HCT116 (cell line): ENCODE measurements at regions not wholly inside any gene's neighbourhood (a gene's known extent, or its start where the extent isn't known, plus 50 kb on each side); places are given as distances from the start of the nearest gene placed in this dataset.

Source experiments
- CEBPB ChIP-seq: IDR thresholded peaks from 2 replicates; pipeline ENCODE4 v1.6.1; 2012; ENCODE audit warnings: low read depth
- POLR2A ChIP-seq: IDR thresholded peaks from 2 replicates; pipeline ENCODE4 v1.7.0; 2011; ENCODE audit warnings: borderline replicate concordance; ENCODE audit not compliant: insufficient read depth, insufficient read length; ENCODE audit errors: extremely low read depth
- POLR2AphosphoS5 ChIP-seq: IDR thresholded peaks from 2 replicates; pipeline ENCODE4 v1.6.1; 2011; ENCODE audit warnings: mild to moderate bottlenecking, low read depth, low read length, moderate library complexity
- TCF7L2 ChIP-seq: IDR thresholded peaks from 2 replicates; pipeline ENCODE4 v1.7.0; 2011; ENCODE audit warnings: borderline replicate concordance, inconsistent platforms; ENCODE audit not compliant: insufficient read depth, insufficient read length; ENCODE audit errors: extremely low read depth
- YY1 ChIP-seq: IDR thresholded peaks from 2 replicates; pipeline ENCODE4 v1.6.1; 2011; ENCODE audit warnings: low read length, low read depth, moderate library complexity, mild to moderate bottlenecking; ENCODE audit not compliant: insufficient replicate concordance; ENCODE audit errors: extremely low read depth
- TF ChIP-seq, protein P1 (sequence below): IDR thresholded peaks from 2 replicates; pipeline ENCODE4 v1.6.1; 2012
- TF ChIP-seq, protein P2 (sequence below), 3 experiments: fragments of 200-600 bp in 1 of 3; sonication (generic) in 1 of 3; IDR thresholded peaks in 2 of 3; conservative IDR thresholded peaks in 1 of 3; 2 replicates each; pipeline ENCODE4 v1.5.1; 2012 to 2017; ENCODE audit warnings: low read depth in 2 of 3, low read length in 2 of 3, antibody characterized with exemption in 1 of 3, borderline replicate concordance in 1 of 3, control low read depth in 1 of 3, mild to moderate bottlenecking in 1 of 3, mixed read lengths in 1 of 3, mixed run types in 1 of 3, moderate library complexity in 1 of 3; ENCODE audit not compliant: insufficient read depth in 1 of 3
- TF ChIP-seq, protein P3 (sequence below): IDR thresholded peaks from 2 replicates; pipeline ENCODE4 v1.6.1; 2011; ENCODE audit warnings: mild to moderate bottlenecking, low read length, moderate library complexity; ENCODE audit not compliant: insufficient replicate concordance; ENCODE audit errors: extremely low read depth

DNA sequence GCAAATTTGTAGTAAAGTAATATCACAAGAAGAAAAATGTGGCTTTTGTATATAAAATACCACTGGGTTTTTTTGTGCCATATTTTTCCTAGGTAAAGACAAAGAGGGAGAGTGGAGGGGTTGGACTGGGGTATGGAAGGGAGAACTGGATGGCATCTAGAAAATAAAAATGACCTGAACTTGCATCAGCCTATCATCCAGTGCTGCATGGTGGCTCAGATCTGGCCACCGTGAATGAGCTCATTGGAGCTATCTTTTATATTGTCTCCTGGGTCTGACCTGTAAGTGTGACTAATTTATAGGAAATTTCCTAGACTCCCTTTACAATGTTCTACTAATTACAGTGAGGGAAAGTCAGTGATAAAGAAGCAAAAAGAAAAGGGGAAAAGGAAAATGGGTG lies 369.0 kb downstream of the TMEM182 start:
- TF ChIP-seq CEBPB (no peak), POLR2A (no peak), POLR2AphosphoS5 (no peak), YY1 (no peak), TCF7L2 (no peak)
- TF ChIP-seq, protein P1, sequence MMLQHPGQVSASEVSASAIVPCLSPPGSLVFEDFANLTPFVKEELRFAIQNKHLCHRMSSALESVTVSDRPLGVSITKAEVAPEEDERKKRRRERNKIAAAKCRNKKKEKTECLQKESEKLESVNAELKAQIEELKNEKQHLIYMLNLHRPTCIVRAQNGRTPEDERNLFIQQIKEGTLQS = no peak
- TF ChIP-seq, protein P2, sequence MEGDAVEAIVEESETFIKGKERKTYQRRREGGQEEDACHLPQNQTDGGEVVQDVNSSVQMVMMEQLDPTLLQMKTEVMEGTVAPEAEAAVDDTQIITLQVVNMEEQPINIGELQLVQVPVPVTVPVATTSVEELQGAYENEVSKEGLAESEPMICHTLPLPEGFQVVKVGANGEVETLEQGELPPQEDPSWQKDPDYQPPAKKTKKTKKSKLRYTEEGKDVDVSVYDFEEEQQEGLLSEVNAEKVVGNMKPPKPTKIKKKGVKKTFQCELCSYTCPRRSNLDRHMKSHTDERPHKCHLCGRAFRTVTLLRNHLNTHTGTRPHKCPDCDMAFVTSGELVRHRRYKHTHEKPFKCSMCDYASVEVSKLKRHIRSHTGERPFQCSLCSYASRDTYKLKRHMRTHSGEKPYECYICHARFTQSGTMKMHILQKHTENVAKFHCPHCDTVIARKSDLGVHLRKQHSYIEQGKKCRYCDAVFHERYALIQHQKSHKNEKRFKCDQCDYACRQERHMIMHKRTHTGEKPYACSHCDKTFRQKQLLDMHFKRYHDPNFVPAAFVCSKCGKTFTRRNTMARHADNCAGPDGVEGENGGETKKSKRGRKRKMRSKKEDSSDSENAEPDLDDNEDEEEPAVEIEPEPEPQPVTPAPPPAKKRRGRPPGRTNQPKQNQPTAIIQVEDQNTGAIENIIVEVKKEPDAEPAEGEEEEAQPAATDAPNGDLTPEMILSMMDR (IDR thresholded peaks at IDR 0.05 in 2 of 3, conservative IDR thresholded peaks at IDR 0.05 in 1 of 3; ENCODE audit: borderline replicate concordance in 1 of 3, insufficient read depth in 1 of 3, low read depth in 2 of 3, low read length in 2 of 3) = no peak
- TF ChIP-seq, protein P3, sequence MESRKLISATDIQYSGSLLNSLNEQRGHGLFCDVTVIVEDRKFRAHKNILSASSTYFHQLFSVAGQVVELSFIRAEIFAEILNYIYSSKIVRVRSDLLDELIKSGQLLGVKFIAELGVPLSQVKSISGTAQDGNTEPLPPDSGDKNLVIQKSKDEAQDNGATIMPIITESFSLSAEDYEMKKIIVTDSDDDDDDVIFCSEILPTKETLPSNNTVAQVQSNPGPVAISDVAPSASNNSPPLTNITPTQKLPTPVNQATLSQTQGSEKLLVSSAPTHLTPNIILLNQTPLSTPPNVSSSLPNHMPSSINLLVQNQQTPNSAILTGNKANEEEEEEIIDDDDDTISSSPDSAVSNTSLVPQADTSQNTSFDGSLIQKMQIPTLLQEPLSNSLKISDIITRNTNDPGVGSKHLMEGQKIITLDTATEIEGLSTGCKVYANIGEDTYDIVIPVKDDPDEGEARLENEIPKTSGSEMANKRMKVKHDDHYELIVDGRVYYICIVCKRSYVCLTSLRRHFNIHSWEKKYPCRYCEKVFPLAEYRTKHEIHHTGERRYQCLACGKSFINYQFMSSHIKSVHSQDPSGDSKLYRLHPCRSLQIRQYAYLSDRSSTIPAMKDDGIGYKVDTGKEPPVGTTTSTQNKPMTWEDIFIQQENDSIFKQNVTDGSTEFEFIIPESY = no peak
